SU-DHL-6 (cell line): ENCODE measurements at regions not wholly inside any gene's neighbourhood (a gene's known extent, or its start where the extent isn't known, plus 50 kb on each side); places are given as distances from the start of the nearest gene placed in this dataset.
"Not testable (repeated sequence)": the region's sequence is repeated elsewhere in the genome, so short reads cannot be mapped to it uniquely, and the experiment has no call there.

Experiments used
- H2AFZ ChIP-seq: fragments of 200-600 bp; sonication (generic); 2 replicates; pipeline ENCODE4 v1.6.1; 2014; ENCODE audit warnings: low read depth, mild to moderate bottlenecking, moderate library complexity, mixed read lengths, antibody characterized with exemption, low read length; ENCODE audit not compliant: severe bottlenecking
- H3F3A ChIP-seq: fragments of 200-600 bp; shearing (Covaris generic); 2 replicates; pipeline ENCODE4 v1.6.0; 2016; ENCODE audit warnings: antibody characterized with exemption, mild to moderate bottlenecking; ENCODE audit not compliant: insufficient read depth
- H3K27ac ChIP-seq: fragments of 200-600 bp; sonication (generic); 2 replicates; pipeline ENCODE4 v1.5.1; 2016; ENCODE audit warnings: low read depth, mild to moderate bottlenecking, low read length, moderate library complexity, mixed read lengths
- H3K27me3 ChIP-seq: fragments of 200-600 bp; sonication (generic), shearing (Covaris generic); 2 replicates; pipeline ENCODE4 v1.6.0; 2014; ENCODE audit warnings: mild to moderate bottlenecking, low read length
- H3K36me3 ChIP-seq: fragments of 200-600 bp; sonication (generic); 2 replicates; pipeline ENCODE4 v1.6.1; 2014; ENCODE audit warnings: mild to moderate bottlenecking, low read length, mixed read lengths
- H3K4me2 ChIP-seq: fragments of 300-600, 200-600 bp; shearing (Covaris generic), sonication (generic); 2 replicates; pipeline ENCODE4 v1.6.0; 2014; ENCODE audit warnings: low read length, low read depth, mild to moderate bottlenecking; ENCODE audit not compliant: poor library complexity, severe bottlenecking
- H3K4me3 ChIP-seq: fragments of 200-600 bp; sonication (generic); 2 replicates; pipeline ENCODE4 v1.5.1; 2014; ENCODE audit warnings: antibody characterized with exemption, low read length, mild to moderate bottlenecking, mixed read lengths; ENCODE audit not compliant: insufficient read depth, poor library complexity, severe bottlenecking
- H3K79me2 ChIP-seq: fragments of 200-600 bp; sonication (generic); 2 replicates; pipeline ENCODE4 v1.6.1; 2014; ENCODE audit warnings: mild to moderate bottlenecking, low read length, moderate library complexity; ENCODE audit not compliant: insufficient read depth
- H3K9ac ChIP-seq: fragments of 200-600 bp; sonication (generic); 2 replicates; pipeline ENCODE4 v1.7.0; 2014; ENCODE audit warnings: mild to moderate bottlenecking, low read length
- H3K9me2 ChIP-seq: fragments of 200-600 bp; sonication (generic); replicated peaks from 2 replicates; pipeline ENCODE4 v1.6.1; 2014; ENCODE audit warnings: low read length; ENCODE audit not compliant: insufficient read depth
- H3K9me3 ChIP-seq: fragments of 200-600 bp; sonication (generic); 2 replicates; pipeline ENCODE4 v1.6.1; 2014; ENCODE audit warnings: low read length, mixed read lengths; ENCODE audit not compliant: insufficient read depth
- H4K20me1 ChIP-seq: fragments of 200-600 bp; sonication (generic); 2 replicates; pipeline ENCODE4 v1.6.1; 2014; ENCODE audit warnings: low read depth, mild to moderate bottlenecking, antibody characterized with exemption, low read length, moderate library complexity, mixed read lengths
- EZH2phosphoT487 ChIP-seq: fragments of 200-600 bp; sonication (generic), shearing (Covaris generic); conservative IDR thresholded peaks from 2 replicates; pipeline ENCODE4 v1.6.1; 2018; ENCODE audit warnings: mild to moderate bottlenecking, antibody characterized with exemption, low read length, moderate library complexity, mixed read lengths
- TF ChIP-seq, protein P1 (sequence below): fragments of 200-600 bp; sonication (generic); IDR thresholded peaks from one replicate; pipeline ENCODE4 v1.5.1; 2017; ENCODE audit warnings: antibody characterized with exemption, mild to moderate bottlenecking, low read length, moderate library complexity; ENCODE audit not compliant: insufficient read depth, poor library complexity, severe bottlenecking

DNA sequence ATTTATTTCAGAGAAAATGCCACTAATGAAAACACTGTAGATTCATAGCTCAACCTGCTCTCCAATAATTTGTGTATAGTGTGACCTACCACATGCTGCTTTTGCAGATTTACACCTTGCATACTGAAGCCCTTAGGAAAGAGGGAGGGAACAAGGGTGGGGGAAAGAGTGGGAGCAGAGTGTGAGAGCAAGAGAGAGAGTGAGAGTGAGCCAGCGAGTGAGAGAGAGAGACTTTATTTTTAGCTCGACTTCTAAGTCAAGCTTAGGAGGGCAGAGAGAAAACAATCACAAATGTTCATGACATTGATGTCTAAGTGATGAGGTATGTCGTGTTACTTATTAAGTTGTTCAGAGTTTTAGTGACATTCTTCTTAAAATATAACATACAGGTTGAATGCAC, 112.5 kb upstream of the HAND2 start:
- H3F3A ChIP-seq: no peaks in the 10 kb centered on the region
- no peaks in the 10 kb centered on the region for H3K9me3 ChIP-seq
- H3K27me3 ChIP-seq: no peaks in the 10 kb centered on the region
- no peaks in the 10 kb centered on the region for H3K79me2 ChIP-seq
- H3K27ac ChIP-seq: no peak overlapping the region
- no peaks in the 10 kb centered on the region for H3K9me2 ChIP-seq
- H3K4me3 ChIP-seq: no peak overlapping the region
- H3K36me3 ChIP-seq: no peaks in the 10 kb centered on the region
- no peak overlapping the region for H2AFZ ChIP-seq
- TF ChIP-seq EZH2phosphoT487: no peak
- TF ChIP-seq, protein P1, sequence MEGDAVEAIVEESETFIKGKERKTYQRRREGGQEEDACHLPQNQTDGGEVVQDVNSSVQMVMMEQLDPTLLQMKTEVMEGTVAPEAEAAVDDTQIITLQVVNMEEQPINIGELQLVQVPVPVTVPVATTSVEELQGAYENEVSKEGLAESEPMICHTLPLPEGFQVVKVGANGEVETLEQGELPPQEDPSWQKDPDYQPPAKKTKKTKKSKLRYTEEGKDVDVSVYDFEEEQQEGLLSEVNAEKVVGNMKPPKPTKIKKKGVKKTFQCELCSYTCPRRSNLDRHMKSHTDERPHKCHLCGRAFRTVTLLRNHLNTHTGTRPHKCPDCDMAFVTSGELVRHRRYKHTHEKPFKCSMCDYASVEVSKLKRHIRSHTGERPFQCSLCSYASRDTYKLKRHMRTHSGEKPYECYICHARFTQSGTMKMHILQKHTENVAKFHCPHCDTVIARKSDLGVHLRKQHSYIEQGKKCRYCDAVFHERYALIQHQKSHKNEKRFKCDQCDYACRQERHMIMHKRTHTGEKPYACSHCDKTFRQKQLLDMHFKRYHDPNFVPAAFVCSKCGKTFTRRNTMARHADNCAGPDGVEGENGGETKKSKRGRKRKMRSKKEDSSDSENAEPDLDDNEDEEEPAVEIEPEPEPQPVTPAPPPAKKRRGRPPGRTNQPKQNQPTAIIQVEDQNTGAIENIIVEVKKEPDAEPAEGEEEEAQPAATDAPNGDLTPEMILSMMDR: no peak
- no peak overlapping the region for H3K9ac ChIP-seq
- no peak overlapping the region for H3K4me2 ChIP-seq
- no peaks in the 10 kb centered on the region for H4K20me1 ChIP-seq

DNA sequence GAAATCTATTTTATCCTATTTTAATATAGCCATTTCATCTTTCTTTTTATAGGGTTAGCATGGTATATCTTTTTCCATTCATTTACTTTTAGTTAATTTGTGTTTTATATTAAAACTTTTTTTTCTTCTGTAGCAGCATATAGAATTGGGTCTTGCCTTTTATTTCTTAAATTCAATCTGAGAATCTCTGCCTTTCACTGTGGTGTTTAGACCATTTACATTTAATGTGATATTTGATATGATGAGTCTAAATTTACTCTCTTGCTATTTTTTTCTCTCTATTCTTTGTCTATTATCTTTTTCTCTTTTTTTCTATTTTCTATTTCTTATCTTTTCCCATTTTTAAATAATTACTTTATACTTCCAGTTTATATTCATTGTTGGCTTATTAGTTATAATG, 105.4 kb upstream of the HAND2 start:
- Histone ChIP-seq H3K4me3 (no peak overlapping the region), H3F3A (no peaks in the 10 kb centered on the region), H3K79me2 (no peaks in the 10 kb centered on the region), H4K20me1 (no peaks in the 10 kb centered on the region), H3K9ac (no peak overlapping the region), H3K27ac (no peak overlapping the region), H3K4me2 (no peak overlapping the region), H3K36me3 (no peaks in the 10 kb centered on the region), H3K9me3 (no peaks in the 10 kb centered on the region), H3K27me3 (no peaks in the 10 kb centered on the region), H3K9me2 (no peaks in the 10 kb centered on the region), H2AFZ (no peak overlapping the region)
- no peak for TF ChIP-seq EZH2phosphoT487
- TF ChIP-seq, protein P1: no peak

DNA sequence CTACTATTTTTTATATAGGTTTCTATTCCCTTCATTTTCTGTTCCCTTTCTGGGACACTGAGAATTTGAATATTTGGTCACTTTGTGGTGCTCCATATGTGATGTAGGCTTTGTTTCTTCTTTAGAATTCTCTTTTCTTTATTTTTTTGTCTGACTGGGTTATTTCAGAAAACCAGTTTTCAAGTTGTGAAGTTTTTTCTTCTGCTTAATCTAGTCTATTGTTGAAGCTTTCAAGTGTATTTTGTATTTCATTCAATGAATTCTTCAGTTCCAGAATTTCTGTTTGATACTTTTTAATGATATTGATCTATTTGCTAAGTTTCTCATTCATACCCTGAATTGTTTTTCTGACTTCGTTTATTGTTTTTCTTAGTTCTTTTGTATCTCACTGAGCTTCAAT, 96.2 kb upstream of the HAND2 start:
- H3F3A ChIP-seq: no peaks in the 10 kb centered on the region
- H3K9me2 ChIP-seq: no peaks in the 10 kb centered on the region
- H3K9ac ChIP-seq: no peak overlapping the region
- no peaks in the 10 kb centered on the region for H3K79me2 ChIP-seq
- no peak overlapping the region for H3K4me3 ChIP-seq
- no peaks in the 10 kb centered on the region for H4K20me1 ChIP-seq
- peaks cover 4% of the 10 kb centered on the region; the same call in 1 of the 2 replicates for H3K9me3 ChIP-seq
- no peaks in the 10 kb centered on the region for H3K27me3 ChIP-seq
- no peak overlapping the region for H3K27ac ChIP-seq
- no peaks in the 10 kb centered on the region for H3K36me3 ChIP-seq
- no peak overlapping the region for H2AFZ ChIP-seq
- H3K4me2 ChIP-seq: no peak overlapping the region
- TF ChIP-seq, protein P1: no peak
- no peak for TF ChIP-seq EZH2phosphoT487

DNA sequence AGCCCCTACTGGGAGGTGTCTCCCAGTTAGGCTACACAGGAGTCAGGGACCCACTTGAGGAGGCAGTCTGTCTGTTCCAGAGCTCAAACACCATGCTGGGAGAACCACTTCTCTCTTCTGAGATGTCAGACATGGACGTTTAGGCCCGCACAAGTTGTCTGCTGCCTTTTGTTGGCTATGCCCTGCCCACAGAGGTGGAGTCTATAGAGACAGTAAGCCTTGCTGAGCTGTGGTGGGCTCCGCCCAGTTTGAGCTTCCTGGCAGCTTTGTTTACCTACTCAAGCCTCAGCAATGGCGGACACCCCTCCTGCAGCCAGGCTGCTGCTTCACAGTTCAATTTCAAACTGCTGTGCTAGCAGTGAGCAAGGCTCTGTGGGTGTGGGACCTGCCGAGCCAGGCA, 88.6 kb upstream of the HAND2 start:
- not testable (repeated sequence) for H2AFZ ChIP-seq, H4K20me1 ChIP-seq, H3K27ac ChIP-seq, H3K27me3 ChIP-seq, H3K9me2 ChIP-seq, H3K4me2 ChIP-seq, H3K36me3 ChIP-seq, H3K4me3 ChIP-seq, H3K79me2 ChIP-seq, H3K9me3 ChIP-seq, H3K9ac ChIP-seq, H3F3A ChIP-seq
